ENCODE measurements at regions not wholly inside any gene's neighbourhood (a gene's known extent, or its start where the extent isn't known, plus 50 kb on each side); places are given as distances from the start of the nearest gene placed in this dataset.

DNA sequence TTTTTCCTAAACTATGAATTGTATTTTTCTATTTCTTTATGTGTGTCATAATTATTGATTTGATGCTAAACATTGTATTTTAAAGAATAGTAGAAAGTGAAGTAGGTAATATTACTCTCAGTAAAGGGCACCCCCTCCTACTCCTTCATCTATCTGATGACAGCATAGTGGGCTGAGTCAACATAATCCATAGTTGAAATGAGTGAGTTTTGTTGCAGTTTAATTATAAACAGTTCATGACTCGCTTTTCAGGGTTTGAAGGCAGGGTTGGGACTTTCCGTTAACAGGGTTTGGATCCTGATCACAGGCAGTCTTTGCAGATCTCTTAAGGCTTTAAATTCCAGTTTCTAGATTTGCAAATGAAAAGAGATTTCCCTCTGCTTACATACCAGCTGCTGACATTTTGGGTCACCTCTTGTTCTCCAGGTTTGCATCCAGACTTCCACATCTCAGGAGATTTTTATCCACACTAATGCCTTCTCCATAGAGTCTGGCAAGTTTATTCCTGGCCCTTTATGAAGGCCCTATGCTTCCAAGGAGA is 54.0 kb upstream of the TACR3 start:
- Histone ChIP-seq H3K9me3 (no peaks in the 10 kb centered on the region), H3K27ac (ENCODE audit: low read depth in 2 of 2, low read length in 1 of 2) (no peak overlapping the region), H3K27me3 (ENCODE audit: insufficient read depth) (no peaks in the 10 kb centered on the region), H3K4me2 (no peak overlapping the region), H2AFZ (ENCODE audit: low read depth) (no peak overlapping the region), H3K9ac (no peak overlapping the region), H3K79me2 (ENCODE audit: insufficient read depth) (no peaks in the 10 kb centered on the region), H3K36me3 (replicated peaks in 1 of 2; ENCODE audit: control insufficient read depth in 1 of 2, insufficient read depth in 2 of 2, low read length in 1 of 2) (no peaks in the 10 kb centered on the region), H3K4me1 (ENCODE audit: control insufficient read depth in 1 of 2, insufficient read depth in 2 of 2, low read depth in 1 of 2, low read length in 1 of 2) (no peaks in the 10 kb centered on the region), H3F3A (replicated peaks; ENCODE audit: insufficient read depth) (no peaks in the 10 kb centered on the region), H3K9me2 (no peaks in the 10 kb centered on the region), H3K4me3 (ENCODE audit: low read depth in 2 of 2, low read length in 1 of 2) (no peak overlapping the region), H4K20me1 (ENCODE audit: insufficient read depth) (no peaks in the 10 kb centered on the region)
- TF ChIP-seq, protein P1, sequence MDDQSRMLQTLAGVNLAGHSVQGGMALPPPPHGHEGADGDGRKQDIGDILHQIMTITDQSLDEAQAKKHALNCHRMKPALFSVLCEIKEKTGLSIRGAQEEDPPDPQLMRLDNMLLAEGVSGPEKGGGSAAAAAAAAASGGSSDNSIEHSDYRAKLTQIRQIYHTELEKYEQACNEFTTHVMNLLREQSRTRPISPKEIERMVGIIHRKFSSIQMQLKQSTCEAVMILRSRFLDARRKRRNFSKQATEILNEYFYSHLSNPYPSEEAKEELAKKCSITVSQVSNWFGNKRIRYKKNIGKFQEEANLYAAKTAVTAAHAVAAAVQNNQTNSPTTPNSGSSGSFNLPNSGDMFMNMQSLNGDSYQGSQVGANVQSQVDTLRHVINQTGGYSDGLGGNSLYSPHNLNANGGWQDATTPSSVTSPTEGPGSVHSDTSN (IDR thresholded peaks at IDR 0.05), result no peak
- TF ChIP-seq POLR2AphosphoS5 (IDR thresholded peaks at IDR 0.05; ENCODE audit: low read depth, low read length) (no peak), RFX5 (IDR thresholded peaks at IDR 0.05; ENCODE audit: low read length) (no peak), MEF2A (IDR thresholded peaks at IDR 0.05; ENCODE audit: borderline replicate concordance, low read depth) (no peak), JUND (IDR thresholded peaks at IDR 0.05) (no peak), ELF1 (IDR thresholded peaks at IDR 0.05) (no peak), NFIC (IDR thresholded peaks at IDR 0.05; ENCODE audit: borderline replicate concordance) (no peak), MXI1 (IDR thresholded peaks at IDR 0.05; ENCODE audit: low read depth, low read length) (no peak), NRF1 (IDR thresholded peaks at IDR 0.05; ENCODE audit: low read depth, low read length) (no peak), CHD2 (IDR thresholded peaks at IDR 0.05; ENCODE audit: low read length, partially characterized antibody) (no peak), TAF1 (IDR thresholded peaks at IDR 0.05; ENCODE audit: borderline replicate concordance, low read depth, low read length) (no peak), FOXM1 (IDR thresholded peaks at IDR 0.05; ENCODE audit: low read depth) (no peak), RAD21 (IDR thresholded peaks at IDR 0.05; ENCODE audit: low read length) (no peak), RCOR1 (IDR thresholded peaks at IDR 0.05; ENCODE audit: low read length) (no peak)
- TF ChIP-seq, protein P2, sequence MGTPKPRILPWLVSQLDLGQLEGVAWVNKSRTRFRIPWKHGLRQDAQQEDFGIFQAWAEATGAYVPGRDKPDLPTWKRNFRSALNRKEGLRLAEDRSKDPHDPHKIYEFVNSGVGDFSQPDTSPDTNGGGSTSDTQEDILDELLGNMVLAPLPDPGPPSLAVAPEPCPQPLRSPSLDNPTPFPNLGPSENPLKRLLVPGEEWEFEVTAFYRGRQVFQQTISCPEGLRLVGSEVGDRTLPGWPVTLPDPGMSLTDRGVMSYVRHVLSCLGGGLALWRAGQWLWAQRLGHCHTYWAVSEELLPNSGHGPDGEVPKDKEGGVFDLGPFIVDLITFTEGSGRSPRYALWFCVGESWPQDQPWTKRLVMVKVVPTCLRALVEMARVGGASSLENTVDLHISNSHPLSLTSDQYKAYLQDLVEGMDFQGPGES (IDR thresholded peaks at IDR 0.05; ENCODE audit: low read depth, low read length), result no peak
- TF ChIP-seq, protein P3, sequence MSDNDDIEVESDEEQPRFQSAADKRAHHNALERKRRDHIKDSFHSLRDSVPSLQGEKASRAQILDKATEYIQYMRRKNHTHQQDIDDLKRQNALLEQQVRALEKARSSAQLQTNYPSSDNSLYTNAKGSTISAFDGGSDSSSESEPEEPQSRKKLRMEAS (IDR thresholded peaks at IDR 0.05; ENCODE audit: low read depth), result no peak
- TF ChIP-seq, protein P4, sequence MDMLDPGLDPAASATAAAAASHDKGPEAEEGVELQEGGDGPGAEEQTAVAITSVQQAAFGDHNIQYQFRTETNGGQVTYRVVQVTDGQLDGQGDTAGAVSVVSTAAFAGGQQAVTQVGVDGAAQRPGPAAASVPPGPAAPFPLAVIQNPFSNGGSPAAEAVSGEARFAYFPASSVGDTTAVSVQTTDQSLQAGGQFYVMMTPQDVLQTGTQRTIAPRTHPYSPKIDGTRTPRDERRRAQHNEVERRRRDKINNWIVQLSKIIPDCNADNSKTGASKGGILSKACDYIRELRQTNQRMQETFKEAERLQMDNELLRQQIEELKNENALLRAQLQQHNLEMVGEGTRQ (IDR thresholded peaks at IDR 0.05; ENCODE audit: borderline replicate concordance, low read depth, low read length), result no peak
- TF ChIP-seq, protein P5, sequence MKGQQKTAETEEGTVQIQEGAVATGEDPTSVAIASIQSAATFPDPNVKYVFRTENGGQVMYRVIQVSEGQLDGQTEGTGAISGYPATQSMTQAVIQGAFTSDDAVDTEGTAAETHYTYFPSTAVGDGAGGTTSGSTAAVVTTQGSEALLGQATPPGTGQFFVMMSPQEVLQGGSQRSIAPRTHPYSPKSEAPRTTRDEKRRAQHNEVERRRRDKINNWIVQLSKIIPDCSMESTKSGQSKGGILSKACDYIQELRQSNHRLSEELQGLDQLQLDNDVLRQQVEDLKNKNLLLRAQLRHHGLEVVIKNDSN (IDR thresholded peaks at IDR 0.05; ENCODE audit: borderline replicate concordance, low read depth), result no peak
- TF ChIP-seq, protein P6, sequence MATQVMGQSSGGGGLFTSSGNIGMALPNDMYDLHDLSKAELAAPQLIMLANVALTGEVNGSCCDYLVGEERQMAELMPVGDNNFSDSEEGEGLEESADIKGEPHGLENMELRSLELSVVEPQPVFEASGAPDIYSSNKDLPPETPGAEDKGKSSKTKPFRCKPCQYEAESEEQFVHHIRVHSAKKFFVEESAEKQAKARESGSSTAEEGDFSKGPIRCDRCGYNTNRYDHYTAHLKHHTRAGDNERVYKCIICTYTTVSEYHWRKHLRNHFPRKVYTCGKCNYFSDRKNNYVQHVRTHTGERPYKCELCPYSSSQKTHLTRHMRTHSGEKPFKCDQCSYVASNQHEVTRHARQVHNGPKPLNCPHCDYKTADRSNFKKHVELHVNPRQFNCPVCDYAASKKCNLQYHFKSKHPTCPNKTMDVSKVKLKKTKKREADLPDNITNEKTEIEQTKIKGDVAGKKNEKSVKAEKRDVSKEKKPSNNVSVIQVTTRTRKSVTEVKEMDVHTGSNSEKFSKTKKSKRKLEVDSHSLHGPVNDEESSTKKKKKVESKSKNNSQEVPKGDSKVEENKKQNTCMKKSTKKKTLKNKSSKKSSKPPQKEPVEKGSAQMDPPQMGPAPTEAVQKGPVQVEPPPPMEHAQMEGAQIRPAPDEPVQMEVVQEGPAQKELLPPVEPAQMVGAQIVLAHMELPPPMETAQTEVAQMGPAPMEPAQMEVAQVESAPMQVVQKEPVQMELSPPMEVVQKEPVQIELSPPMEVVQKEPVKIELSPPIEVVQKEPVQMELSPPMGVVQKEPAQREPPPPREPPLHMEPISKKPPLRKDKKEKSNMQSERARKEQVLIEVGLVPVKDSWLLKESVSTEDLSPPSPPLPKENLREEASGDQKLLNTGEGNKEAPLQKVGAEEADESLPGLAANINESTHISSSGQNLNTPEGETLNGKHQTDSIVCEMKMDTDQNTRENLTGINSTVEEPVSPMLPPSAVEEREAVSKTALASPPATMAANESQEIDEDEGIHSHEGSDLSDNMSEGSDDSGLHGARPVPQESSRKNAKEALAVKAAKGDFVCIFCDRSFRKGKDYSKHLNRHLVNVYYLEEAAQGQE (IDR thresholded peaks at IDR 0.05; ENCODE audit: low read depth, low read length), result no peak
- ChIA-PET POLR2A (no interaction called here), CTCF (interaction anchor here (1.5 kb wide), 1 partner anchor 12 kb away, joined by 8 read pairs; no protein-coding TSS in a partner anchor)
- DNase-seq, result no peak
- WGBS (ENCODE audit: low lambda C conversion rate), result 4% methylated on average over 2 of the region's 2 CpGs

Data from SK-N-SH (cell line).